Cardiac fibroblast (primary cell): ENCODE measurements at regions not wholly inside any gene's neighbourhood (a gene's known extent, or its start where the extent isn't known, plus 50 kb on each side); places are given as distances from the start of the nearest gene placed in this dataset.
A peak's percentile ranks its signal among the peaks of the same experiment; 100 is the strongest.

Experiments
- DNase-seq, 2 donors: peaks; one replicate each; pipeline versions ENCODE4 v3.0.0 to v3.0.0-alpha.2; 2010; ENCODE audit warnings: low read depth in 2 of 2
- H3K4me3 ChIP-seq, 2 donors: replicated peaks in 1 of 2; 1 replicate in 1 of 2; 2 replicates in 1 of 2; pipeline ENCODE4 v1.5.1; 2011; ENCODE audit warnings: low read depth in 2 of 2, low read length in 2 of 2, mild to moderate bottlenecking in 2 of 2, moderate library complexity in 1 of 2
- TF ChIP-seq, protein P1 (sequence below): IDR thresholded peaks from one replicate; pipeline ENCODE4 v1.5.1; 2011; ENCODE audit warnings: low read depth, mild to moderate bottlenecking, low read length, inconsistent platforms

DNA sequence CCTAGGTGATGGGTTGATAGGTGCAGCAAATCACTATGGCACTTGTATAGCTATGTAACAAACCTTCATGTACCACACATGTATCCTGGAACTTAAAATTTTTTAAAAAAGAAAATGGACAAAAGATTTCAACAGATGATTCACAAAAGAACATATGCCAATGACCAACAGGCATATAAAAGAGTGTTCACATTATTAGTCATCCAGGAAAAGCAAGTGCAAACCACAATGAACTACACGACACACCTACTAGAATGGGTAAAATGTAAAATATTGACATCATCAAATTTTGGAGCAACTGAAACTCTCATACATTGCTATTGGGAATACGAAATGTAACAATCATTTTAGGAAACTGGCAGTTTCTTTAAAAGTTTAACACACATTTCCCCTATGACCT lies 109.9 kb downstream of the YIPF5 start:
- TF ChIP-seq, protein P1, sequence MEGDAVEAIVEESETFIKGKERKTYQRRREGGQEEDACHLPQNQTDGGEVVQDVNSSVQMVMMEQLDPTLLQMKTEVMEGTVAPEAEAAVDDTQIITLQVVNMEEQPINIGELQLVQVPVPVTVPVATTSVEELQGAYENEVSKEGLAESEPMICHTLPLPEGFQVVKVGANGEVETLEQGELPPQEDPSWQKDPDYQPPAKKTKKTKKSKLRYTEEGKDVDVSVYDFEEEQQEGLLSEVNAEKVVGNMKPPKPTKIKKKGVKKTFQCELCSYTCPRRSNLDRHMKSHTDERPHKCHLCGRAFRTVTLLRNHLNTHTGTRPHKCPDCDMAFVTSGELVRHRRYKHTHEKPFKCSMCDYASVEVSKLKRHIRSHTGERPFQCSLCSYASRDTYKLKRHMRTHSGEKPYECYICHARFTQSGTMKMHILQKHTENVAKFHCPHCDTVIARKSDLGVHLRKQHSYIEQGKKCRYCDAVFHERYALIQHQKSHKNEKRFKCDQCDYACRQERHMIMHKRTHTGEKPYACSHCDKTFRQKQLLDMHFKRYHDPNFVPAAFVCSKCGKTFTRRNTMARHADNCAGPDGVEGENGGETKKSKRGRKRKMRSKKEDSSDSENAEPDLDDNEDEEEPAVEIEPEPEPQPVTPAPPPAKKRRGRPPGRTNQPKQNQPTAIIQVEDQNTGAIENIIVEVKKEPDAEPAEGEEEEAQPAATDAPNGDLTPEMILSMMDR = no peak

DNA sequence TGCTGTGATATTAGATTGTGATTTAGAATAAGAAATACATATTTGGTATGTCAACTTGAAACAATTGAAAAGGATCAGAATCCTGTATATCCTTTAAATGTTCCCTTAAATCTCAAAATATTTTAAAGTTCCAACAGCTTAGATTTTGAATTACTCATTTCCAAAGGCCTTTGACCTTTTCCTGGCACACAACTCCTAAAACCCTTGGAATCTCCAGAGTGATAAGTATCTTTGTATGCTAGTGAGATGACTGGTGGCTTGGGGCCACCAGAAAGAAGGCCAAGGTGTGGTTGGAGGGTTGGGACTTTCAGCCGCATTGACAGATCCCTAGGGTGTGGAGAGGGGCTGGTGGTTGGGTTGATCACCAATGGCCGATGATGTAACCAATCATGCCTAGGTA lies 104.7 kb downstream of the YIPF5 start:
- TF ChIP-seq, protein P1 = no peak
- DNase-seq = no peak
- H3K4me3 ChIP-seq = no peak overlapping the region

More for the DNA sequence above, 109.9 kb downstream of the YIPF5 start:
- peak in 1 of 2 donors; percentile 65 for DNase-seq
- no peak overlapping the region for H3K4me3 ChIP-seq

DNA sequence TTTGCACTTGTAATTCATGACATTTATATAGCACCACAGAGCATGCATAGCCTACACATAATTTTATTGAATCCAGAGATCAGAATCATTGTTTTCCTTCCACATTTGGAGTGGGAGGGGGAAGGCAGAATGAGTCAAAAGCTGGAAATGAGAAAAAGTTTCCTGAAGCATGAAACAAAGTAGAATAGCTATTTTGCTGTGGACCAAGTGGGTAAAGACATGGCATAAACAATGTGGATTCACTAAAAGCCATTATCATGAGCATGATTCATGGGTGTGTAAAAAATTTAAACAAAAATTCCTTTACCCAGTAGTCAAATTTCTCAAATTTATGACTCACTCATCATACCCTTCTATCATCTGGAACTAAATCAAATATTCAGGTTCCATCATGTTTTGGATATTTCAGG lies 97.9 kb downstream of the YIPF5 start:
- no peak overlapping the region for H3K4me3 ChIP-seq
- TF ChIP-seq, protein P1 = no peak
- peak; percentile 31 to 67 for DNase-seq

DNA sequence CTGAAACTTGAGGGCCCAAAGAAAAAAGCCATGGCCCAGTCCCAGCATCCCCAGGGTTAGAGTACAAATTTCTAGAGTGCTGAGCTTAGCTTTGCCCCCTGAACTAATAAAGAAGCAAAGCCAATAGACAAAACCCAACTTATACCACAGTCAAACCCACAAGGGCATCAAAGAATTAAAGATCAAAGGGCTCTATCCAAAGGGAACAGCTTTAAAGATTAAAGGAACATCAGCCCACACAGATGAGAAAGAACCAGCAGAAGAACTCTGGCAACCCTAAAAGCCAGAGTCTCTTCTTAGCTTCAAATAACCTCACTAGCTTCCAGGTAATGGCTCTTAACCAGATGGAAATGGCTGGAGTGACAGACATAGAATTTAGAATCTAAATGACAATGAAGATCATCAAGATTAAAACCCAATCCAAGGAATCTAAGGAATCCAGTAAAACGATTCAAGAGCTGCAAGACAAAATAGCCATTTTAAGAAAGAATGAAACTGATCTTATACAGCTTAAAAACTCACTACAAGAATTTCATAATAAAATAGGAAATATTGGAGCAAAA lies 93.9 kb downstream of the YIPF5 start:
- TF ChIP-seq, protein P1 = no peak
- DNase-seq = no peak
- no peak overlapping the region for H3K4me3 ChIP-seq

DNA sequence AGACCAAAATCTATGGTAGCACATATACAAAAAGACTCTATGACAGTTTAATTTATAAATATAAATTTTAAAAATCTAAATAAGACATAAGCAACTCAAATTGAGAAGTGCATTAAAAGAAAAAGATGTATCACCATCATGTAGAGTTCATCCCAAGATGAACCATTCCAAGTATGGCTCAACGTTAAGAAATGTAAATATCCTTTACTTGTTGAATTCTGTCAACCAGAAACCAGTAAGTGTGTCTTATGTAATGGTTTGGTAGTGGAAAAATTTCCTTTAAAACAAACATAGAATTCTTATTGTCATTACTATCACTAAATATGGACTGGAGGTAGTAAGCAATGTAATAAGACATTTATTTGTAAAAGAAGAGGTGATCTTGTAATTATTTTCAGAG lies 87.3 kb downstream of the YIPF5 start:
- no peak overlapping the region for H3K4me3 ChIP-seq
- TF ChIP-seq, protein P1 = no peak
- DNase-seq = no peak

DNA sequence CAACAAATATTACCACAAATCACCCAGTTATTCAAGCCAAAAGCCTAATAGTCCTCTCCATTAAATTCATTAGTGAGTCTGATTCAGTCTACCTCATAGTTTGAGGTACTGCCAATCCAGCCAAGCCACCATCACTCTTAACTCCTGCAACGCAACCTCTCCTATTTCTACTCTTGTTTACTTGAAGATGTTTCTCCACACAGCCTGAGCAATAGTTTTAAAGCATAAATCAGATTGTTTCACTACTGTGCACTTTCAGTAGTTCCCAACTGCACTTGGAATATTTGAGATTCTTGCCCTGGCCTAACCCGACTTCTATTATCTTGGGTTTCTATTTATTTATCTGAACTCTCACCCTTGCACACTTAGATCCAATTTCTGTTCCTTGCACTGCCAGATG lies 85.5 kb downstream of the YIPF5 start:
- no peak overlapping the region for H3K4me3 ChIP-seq
- TF ChIP-seq, protein P1 = no peak
- DNase-seq = no peak

DNA sequence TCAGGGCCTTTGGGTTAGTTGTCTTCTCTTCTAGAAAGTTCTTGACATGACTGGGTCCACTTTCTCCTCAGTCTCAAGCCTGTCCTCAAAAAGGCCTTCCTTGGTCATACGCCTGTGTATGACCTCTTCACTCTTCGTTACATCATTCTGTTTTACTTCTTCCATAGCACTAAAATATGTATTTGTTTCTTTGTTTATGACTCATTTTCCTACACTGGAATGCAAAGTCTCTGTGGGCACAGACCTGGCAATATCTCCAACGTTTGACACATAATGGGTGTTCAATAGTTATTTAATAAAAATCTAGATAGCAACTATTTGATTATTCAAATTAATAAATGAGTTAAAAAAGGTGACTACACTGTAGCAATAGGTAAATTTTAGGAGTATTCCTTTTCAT lies 85.1 kb downstream of the YIPF5 start:
- TF ChIP-seq, protein P1 = no peak
- peak in 1 of 2 donors; percentile 41 for DNase-seq
- no peak overlapping the region for H3K4me3 ChIP-seq
